Occipital lobe (tissue), 1 donor: ENCODE measurements at regions not wholly inside any gene's neighbourhood (a gene's known extent, or its start where the extent isn't known, plus 50 kb on each side); places are given as distances from the start of the nearest gene placed in this dataset.
A peak's percentile ranks its signal among the peaks of the same experiment; 100 is the strongest.

ENCODE experiments used
- DNase-seq: peaks from one replicate; lab custom pipeline; 2025; lab: John Stamatoyannopoulos, UW

GRCh38 chr18:34637094-34637801 is 72.8 kb upstream of the DTNA start:
- DNase-seq: no peak

GRCh38 chr18:34639687-34640086 is 70.4 kb upstream of the DTNA start:
- DNase-seq: no peak

- DNase-seq: no peak
Observed at GRCh38 chr18:34640276-34640675, 69.8 kb upstream of the DTNA start.

GRCh38 chr18:34643989-34644388 is 66.1 kb upstream of the DTNA start:
- DNase-seq: no peak

- DNase-seq: no peak
Observed at GRCh38 chr18:34647251-34647650, 62.8 kb upstream of the DTNA start.

GRCh38 chr18:34648269-34648985 is 61.7 kb upstream of the DTNA start:
- DNase-seq: no peak

- no peak for DNase-seq
Observed at GRCh38 chr18:34649080-34649479, 61.0 kb upstream of the DTNA start.

- no peak for DNase-seq
Observed at GRCh38 chr18:34650121-34650545, 60.0 kb upstream of the DTNA start.

- no peak for DNase-seq
Observed at GRCh38 chr18:34651586-34652369, 58.3 kb upstream of the DTNA start.

- DNase-seq: no peak
Observed at GRCh38 chr18:34655131-34655530, 55.0 kb upstream of the DTNA start.

GRCh38 chr18:34657860-34658500 is 52.1 kb upstream of the DTNA start:
- no peak for DNase-seq

- peak; percentile 56 for DNase-seq
Observed at GRCh38 chr18:34659579-34660517, 50.2 kb upstream of the DTNA start.
